Endothelial cell of umbilical vein (primary cell): ENCODE measurements at regions not wholly inside any gene's neighbourhood (a gene's known extent, or its start where the extent isn't known, plus 50 kb on each side); places are given as distances from the start of the nearest gene placed in this dataset.

ENCODE experiments used
- BruUV-seq: library from RNA; stranded (reverse); fragments of 400-500 nt; replicated peaks from 2 replicates; lab custom pipeline; 2021; lab: Mats Ljungman, UMichigan
- CTCF ChIA-PET: fragments of 300-600, 350-600 bp; sonication (Branson Sonifier 250); formaldehyde crosslinking; loops from one replicate; lab custom pipeline; 2021; ENCODE audit warnings: antibody characterized with exemption, inconsistent platforms; lab: Charles Lee
- POLR2A ChIA-PET: fragments of 300-600, 350-600 bp; sonication (Branson Sonifier 250); formaldehyde crosslinking; loops from one replicate; lab custom pipeline; 2021; ENCODE audit warnings: antibody characterized with exemption, inconsistent platforms; lab: Charles Lee
- DNase-seq: peaks from one replicate; pipeline ENCODE4 v3.0.0-alpha.2; 2011; ENCODE audit warnings: low read depth, low spot score
- FAIRE-seq: peaks from 2 replicates; lab custom pipeline; 2011; peaks lifted over from hg19 to GRCh38; lab: Jason Lieb, UNC
- H2AFZ ChIP-seq: 2 replicates; pipeline ENCODE4 v1.6.0; 2012; ENCODE audit warnings: low read depth, low read length, control low read depth, inconsistent platforms
- H3K27ac ChIP-seq: 2 replicates; pipeline ENCODE4 v1.5.1; 2011; ENCODE audit warnings: low read depth, mild to moderate bottlenecking, control low read depth, low read length, moderate library complexity; ENCODE audit not compliant: insufficient read depth
- H3K27me3 ChIP-seq, 2 experiments: 2 replicates each; pipeline versions ENCODE4 v1.6.0 to v1.6.1; 2011; ENCODE audit warnings: low read length in 2 of 2, mixed read lengths in 1 of 2; ENCODE audit not compliant: control insufficient read depth in 2 of 2, insufficient read depth in 2 of 2
- H3K36me3 ChIP-seq, 2 experiments: 2 replicates in 1 of 2; 3 replicates in 1 of 2; pipeline ENCODE4 v1.5.1; 2011; ENCODE audit warnings: low read length in 2 of 2, mild to moderate bottlenecking in 1 of 2, moderate library complexity in 1 of 2; ENCODE audit not compliant: control insufficient read depth in 2 of 2, insufficient read depth in 2 of 2; ENCODE audit errors: extremely low read depth in 1 of 2
- H3K4me1 ChIP-seq: 3 replicates; pipeline ENCODE4 v1.5.1; 2011; ENCODE audit warnings: mild to moderate bottlenecking, low read length; ENCODE audit not compliant: control insufficient read depth, insufficient read depth; ENCODE audit errors: extremely low read depth
- H3K4me2 ChIP-seq: 2 replicates; pipeline ENCODE4 v1.6.1; 2011; ENCODE audit warnings: low read length, control low read depth, mixed read lengths; ENCODE audit not compliant: insufficient read depth
- H3K4me3 ChIP-seq, 3 experiments: fragments of 200-600 bp in 1 of 3; sonication (generic), shearing (Covaris generic) in 1 of 3; replicated peaks in 1 of 3; 2 replicates each; pipeline ENCODE4 v1.5.1; 2011 to 2016; ENCODE audit warnings: control low read depth in 3 of 3, low read length in 3 of 3, mild to moderate bottlenecking in 2 of 3, inconsistent platforms in 1 of 3, low read depth in 1 of 3, moderate library complexity in 1 of 3; ENCODE audit not compliant: insufficient read depth in 1 of 3
- H3K79me2 ChIP-seq: 2 replicates; pipeline ENCODE4 v1.6.0; 2012; ENCODE audit warnings: low read length, inconsistent platforms; ENCODE audit not compliant: control insufficient read depth, insufficient read depth
- H3K9ac ChIP-seq: replicated peaks from 2 replicates; pipeline ENCODE3; 2011; ENCODE audit warnings: low read length, control low read depth; ENCODE audit not compliant: insufficient read depth; ENCODE audit errors: extremely low read depth
- H3K9me1 ChIP-seq: replicated peaks from 3 replicates; pipeline ENCODE4 v1.6.0; 2011; ENCODE audit warnings: mild to moderate bottlenecking, low read length; ENCODE audit not compliant: control insufficient read depth, insufficient read depth; ENCODE audit errors: extremely low read depth
- H3K9me3 ChIP-seq: replicated peaks from 2 replicates; pipeline ENCODE4 v1.5.1; 2012; ENCODE audit warnings: low read length, inconsistent platforms; ENCODE audit not compliant: control insufficient read depth, insufficient read depth
- H4K20me1 ChIP-seq: replicated peaks from 2 replicates; pipeline ENCODE3; 2011; ENCODE audit warnings: mild to moderate bottlenecking, low read length; ENCODE audit not compliant: control insufficient read depth, insufficient read depth; ENCODE audit errors: extremely low read depth
- CTCF ChIP-seq, 2 donors: IDR thresholded peaks; 1 replicate in 1 of 2; 2 replicates in 1 of 2; pipeline ENCODE4 v1.5.1; 2011; ENCODE audit warnings: low read length in 2 of 2, mild to moderate bottlenecking in 2 of 2, moderate library complexity in 2 of 2, control low read depth in 1 of 2, inconsistent platforms in 1 of 2, low read depth in 1 of 2; ENCODE audit not compliant: insufficient read depth in 1 of 2; ENCODE audit errors: extremely low read depth in 1 of 2
- EZH2 ChIP-seq: IDR thresholded peaks from 2 replicates; pipeline ENCODE4 v1.6.1; 2012; ENCODE audit warnings: borderline replicate concordance, low read depth, mild to moderate bottlenecking, moderate library complexity, low read length, inconsistent platforms; ENCODE audit not compliant: severe bottlenecking
- FOS ChIP-seq: IDR thresholded peaks from 2 replicates; pipeline ENCODE4 v1.6.1; 2011; ENCODE audit warnings: mild to moderate bottlenecking, low read length, moderate library complexity, borderline replicate concordance; ENCODE audit not compliant: insufficient read depth
- GATA2 ChIP-seq: IDR thresholded peaks from 2 replicates; pipeline ENCODE4 v1.7.0; 2011; ENCODE audit warnings: low read depth, mild to moderate bottlenecking, moderate library complexity, mixed read lengths, low read length; ENCODE audit not compliant: insufficient read length, insufficient read depth
- JUN ChIP-seq: IDR thresholded peaks from 2 replicates; pipeline ENCODE4 v1.6.1; 2011; ENCODE audit warnings: borderline replicate concordance, low read depth; ENCODE audit not compliant: insufficient read length, insufficient read depth
- MAX ChIP-seq: IDR thresholded peaks from 2 replicates; pipeline ENCODE4 v1.6.1; 2011; ENCODE audit not compliant: insufficient read depth, insufficient read length
- MYC ChIP-seq: IDR thresholded peaks from one replicate; pipeline ENCODE4 v1.6.1; 2011; ENCODE audit warnings: mild to moderate bottlenecking, low read depth, low read length
- POLR2A ChIP-seq: IDR thresholded peaks from 2 replicates; pipeline ENCODE4 v1.6.1; 2012; ENCODE audit warnings: low read depth, mild to moderate bottlenecking, control low read depth, low read length
- POLR2AphosphoS5 ChIP-seq: IDR thresholded peaks from 2 replicates; pipeline ENCODE4 v1.6.1; 2012; ENCODE audit warnings: low read depth, mild to moderate bottlenecking, control low read depth, low read length, moderate library complexity; ENCODE audit not compliant: insufficient read depth
- dilution Hi-C: fragments of 300-500 bp; cut with MboI; formaldehyde crosslinking; loops from one replicate; pipeline ENCODE4 v1.15.0; 2019; ENCODE audit warnings: low sequenced_read_pairs; ENCODE audit not compliant: extremely low pct_ligation_motif_present
- intact Hi-C: fragments of 100-400 bp; cut with micrococcal nuclease; formaldehyde crosslinking; loops from one replicate; pipeline ENCODE4 v1.10.0; 2022

- intact Hi-C loops (no loop called here), dilution Hi-C loops (no loop called here)
- Histone ChIP-seq H4K20me1 (no peaks in the 10 kb centered on the region), H3K4me3 (no peak overlapping the region), H3K9me1 (no peaks in the 10 kb centered on the region), H3K79me2 (no peaks in the 10 kb centered on the region), H3K27ac (no peak overlapping the region), H3K27me3 (no peaks in the 10 kb centered on the region), H2AFZ (no peak overlapping the region), H3K9ac (no peak overlapping the region), H3K4me2 (no peak overlapping the region), H3K9me3 (peaks cover 7% of the 10 kb centered on the region), H3K36me3 (no peaks in the 10 kb centered on the region), H3K4me1 (no peaks in the 10 kb centered on the region)
- no peak for FAIRE-seq
- ChIA-PET POLR2A (no interaction called here), CTCF (no interaction called here)
- BruUV-seq = no TSS peak
- no peak for DNase-seq
- TF ChIP-seq FOS (no peak), GATA2 (no peak), MYC (no peak), MAX (no peak), CTCF (IDR thresholded peaks at IDR 0.05; ENCODE audit: extremely low read depth in 1 of 2, insufficient read depth in 1 of 2, low read depth in 1 of 2, low read length in 2 of 2) (no peak), POLR2A (no peak), JUN (no peak), EZH2 (no peak), POLR2AphosphoS5 (no peak)
These were observed 969.0 kb downstream of the TECRL start for GRCh38 chr4:63440236-63440635.
